COR-L47 (cell line): ENCODE measurements at regions not wholly inside any gene's neighbourhood (a gene's known extent, or its start where the extent isn't known, plus 50 kb on each side); places are given as distances from the start of the nearest gene placed in this dataset.

ENCODE experiments used
- DNase-seq: peaks from one replicate; lab custom pipeline; 2025; lab: John Stamatoyannopoulos, UW

DNA sequence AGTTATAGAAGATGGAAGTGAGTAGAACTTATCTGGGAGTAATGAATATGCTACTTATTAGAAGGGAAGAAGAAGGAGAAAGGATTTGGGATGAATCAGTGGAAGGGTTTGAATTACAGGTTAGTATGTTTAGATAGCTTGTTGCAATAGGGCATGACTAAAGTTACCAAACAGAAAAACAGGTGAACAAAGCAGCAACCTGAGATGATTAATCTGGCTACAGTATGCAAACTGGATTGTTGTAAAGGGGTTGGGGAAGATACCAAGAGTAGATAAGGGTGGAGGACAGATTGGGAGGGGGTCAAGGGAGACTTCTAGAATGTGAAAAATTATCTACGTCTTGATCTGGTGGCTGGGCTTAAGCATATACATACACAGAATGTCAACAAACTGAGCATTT, 73.4 kb upstream of the CLEC14A start:
- no peak for DNase-seq

DNA sequence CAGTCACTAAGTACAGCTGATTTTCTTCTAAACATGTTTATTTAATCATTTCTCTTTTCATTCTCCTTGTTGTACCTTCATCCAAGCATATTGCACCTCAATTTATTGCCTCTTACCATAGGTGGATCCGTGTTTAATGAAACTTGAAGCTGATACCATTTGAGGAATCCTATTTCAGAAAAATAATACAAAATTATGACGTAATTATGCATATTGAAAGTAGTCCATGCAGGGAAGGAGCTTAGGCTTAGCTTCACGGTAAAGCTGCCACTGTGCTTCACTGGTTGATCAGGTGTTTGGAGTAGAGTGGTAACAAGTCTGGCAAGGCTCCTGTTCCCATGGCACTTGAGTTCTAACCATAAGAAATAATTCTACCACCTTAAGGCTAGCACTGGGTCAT, 61.0 kb upstream of the CLEC14A start:
- no peak for DNase-seq

DNA sequence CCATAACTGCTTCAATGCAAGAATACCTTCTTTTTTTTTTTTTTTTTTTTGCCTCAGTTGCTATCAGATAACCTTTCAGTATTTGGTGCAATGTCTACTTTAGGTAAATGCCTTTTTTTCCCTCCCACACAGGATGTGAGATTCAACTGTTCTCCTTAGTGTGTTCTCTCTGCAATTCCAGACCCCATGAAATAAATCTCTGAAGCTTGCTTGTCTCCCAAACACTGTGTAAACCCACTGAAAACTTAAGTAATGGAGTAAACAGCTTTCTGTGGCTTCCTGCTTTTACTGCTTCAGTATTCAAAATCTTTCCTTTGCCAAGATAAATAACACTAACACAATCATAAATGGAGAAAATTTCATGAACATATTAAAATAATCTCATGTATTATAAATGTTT, 55.8 kb upstream of the CLEC14A start:
- no peak for DNase-seq

DNA sequence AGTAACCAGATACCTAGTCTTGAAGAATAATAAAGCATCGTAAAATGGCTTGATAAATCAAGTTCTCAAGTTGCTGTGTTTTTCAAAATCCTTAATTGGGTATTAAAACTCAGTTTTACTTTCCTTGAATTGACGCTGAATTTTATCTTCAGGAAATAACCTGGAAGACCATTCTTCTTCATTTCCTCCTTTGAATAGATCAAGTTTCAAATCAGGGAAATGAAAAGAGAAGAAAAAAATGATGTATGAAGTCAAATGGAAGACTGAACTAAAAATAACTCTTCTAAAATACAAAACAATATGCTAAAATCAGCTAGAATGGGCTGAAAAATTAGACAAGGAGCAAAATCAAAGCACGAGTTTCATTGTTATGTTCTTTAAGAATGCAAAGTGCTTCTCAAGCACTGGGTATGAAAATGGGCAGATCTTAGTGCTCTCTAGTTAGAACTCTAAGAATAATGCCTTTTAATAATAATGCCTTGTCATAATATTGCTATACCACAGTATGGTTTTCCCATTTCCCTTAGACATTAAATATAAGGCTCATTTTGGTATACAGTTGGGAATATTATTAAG, 54.6 kb upstream of the CLEC14A start:
- no peak for DNase-seq

DNA sequence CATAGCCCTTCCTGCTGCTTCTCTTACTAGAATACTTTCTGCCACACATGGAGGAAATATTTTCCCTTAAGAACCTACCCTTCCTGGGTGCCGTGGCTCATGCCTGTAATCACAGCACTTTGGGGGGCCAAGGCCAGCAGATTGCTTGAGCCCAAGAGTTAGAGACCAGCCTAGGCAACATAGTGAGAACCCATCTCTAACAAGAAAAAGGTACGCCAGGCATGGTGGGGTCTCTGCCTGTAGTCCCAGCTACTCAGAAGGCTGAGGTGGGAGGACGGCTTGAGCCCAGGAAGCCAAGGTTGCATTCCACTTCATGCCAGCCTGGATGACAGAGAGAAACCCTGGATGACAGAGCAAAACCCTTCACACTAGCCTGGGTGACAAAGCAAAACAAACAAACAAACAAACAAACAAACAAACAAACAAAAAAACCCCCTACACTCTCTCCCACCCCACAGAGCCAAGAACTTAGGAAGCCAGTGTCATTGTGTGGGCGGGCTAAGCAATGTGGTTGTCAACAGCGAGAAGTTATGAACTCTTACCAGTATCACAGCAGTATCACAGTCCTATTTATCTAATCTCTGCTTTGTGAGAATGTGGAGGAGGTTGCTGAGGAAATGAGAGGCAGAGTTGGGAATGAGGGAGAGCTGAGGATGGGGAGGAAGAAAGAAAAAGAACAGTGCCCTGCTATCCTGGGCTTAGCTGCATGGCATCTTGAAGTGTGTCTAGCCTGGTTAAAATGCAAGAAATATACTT, 53.8 kb upstream of the CLEC14A start:
- no peak for DNase-seq
